H9 (cell line): ENCODE measurements at regions not wholly inside any gene's neighbourhood (a gene's known extent, or its start where the extent isn't known, plus 50 kb on each side); places are given as distances from the start of the nearest gene placed in this dataset.

ENCODE experiments used
- DNase-seq: peaks from one replicate; pipeline ENCODE4 v3.0.0-alpha.2; 2017
- H2AFZ ChIP-seq: one replicate; pipeline ENCODE4 v1.6.1; 2013; ENCODE audit warnings: mild to moderate bottlenecking, low read length, control low read depth, moderate library complexity
- H2AK5ac ChIP-seq: 2 replicates; pipeline ENCODE4 v1.6.1; 2013; ENCODE audit warnings: low read length, control low read depth, mixed read lengths; ENCODE audit not compliant: insufficient read length
- H2BK120ac ChIP-seq: one replicate; pipeline ENCODE4 v1.6.1; 2013; ENCODE audit warnings: low read depth, mild to moderate bottlenecking, low read length, control low read depth, inconsistent platforms; ENCODE audit not compliant: poor library complexity, severe bottlenecking
- H2BK12ac ChIP-seq: 2 replicates; pipeline ENCODE4 v1.6.1; 2013; ENCODE audit warnings: low read length, control low read depth, mixed read lengths, low read depth; ENCODE audit not compliant: insufficient read length
- H2BK15ac ChIP-seq: 2 replicates; pipeline ENCODE4 v1.6.1; 2013; ENCODE audit warnings: low read depth, low read length, control low read depth
- H2BK20ac ChIP-seq: one replicate; pipeline ENCODE4 v1.6.1; 2013; ENCODE audit warnings: low read depth, mild to moderate bottlenecking, low read length, control low read depth, inconsistent platforms; ENCODE audit not compliant: poor library complexity, severe bottlenecking
- H2BK5ac ChIP-seq: 2 replicates; pipeline ENCODE4 v1.6.1; 2013; ENCODE audit warnings: low read length, control low read depth, mixed read lengths; ENCODE audit not compliant: insufficient read length
- H3K14ac ChIP-seq: 2 replicates; pipeline ENCODE4 v1.6.1; 2013; ENCODE audit warnings: low read length, control low read depth; ENCODE audit not compliant: insufficient read depth
- H3K18ac ChIP-seq: 2 replicates; pipeline ENCODE4 v1.6.1; 2013; ENCODE audit warnings: low read depth, mild to moderate bottlenecking, mixed read lengths, low read length, control low read depth; ENCODE audit not compliant: insufficient read length
- H3K23ac ChIP-seq: 2 replicates; pipeline ENCODE4 v1.6.1; 2013; ENCODE audit warnings: low read length, control low read depth, mixed read lengths, low read depth; ENCODE audit not compliant: insufficient read length
- H3K23me2 ChIP-seq: 2 replicates; pipeline ENCODE4 v1.6.1; 2013; ENCODE audit warnings: low read depth, mild to moderate bottlenecking, mixed read lengths, low read length, control low read depth; ENCODE audit not compliant: insufficient read length, poor library complexity, severe bottlenecking
- H3K27ac ChIP-seq: 2 replicates; pipeline ENCODE4 v1.5.1; 2013; ENCODE audit warnings: low read length, control low read depth, mixed read lengths, low read depth; ENCODE audit not compliant: insufficient read length
- H3K27me3 ChIP-seq: 2 replicates; pipeline ENCODE4 v1.6.1; 2013; ENCODE audit warnings: low read length, control low read depth, inconsistent platforms; ENCODE audit not compliant: insufficient read depth
- H3K4ac ChIP-seq: 2 replicates; pipeline ENCODE4 v1.6.1; 2013; ENCODE audit warnings: low read depth, mild to moderate bottlenecking, control low read depth, inconsistent platforms, low read length, moderate library complexity
- H3K4me1 ChIP-seq: 2 replicates; pipeline ENCODE4 v1.6.1; 2013; ENCODE audit warnings: low read length, control low read depth, inconsistent platforms; ENCODE audit not compliant: insufficient read depth
- H3K4me2 ChIP-seq: 2 replicates; pipeline ENCODE4 v1.6.1; 2013; ENCODE audit warnings: low read length, control low read depth, mixed read lengths; ENCODE audit not compliant: insufficient read length, insufficient read depth
- H3K56ac ChIP-seq: 2 replicates; pipeline ENCODE4 v1.6.1; 2013; ENCODE audit warnings: low read depth, mild to moderate bottlenecking, mixed read lengths, low read length, control low read depth; ENCODE audit not compliant: insufficient read length
- H3K79me1 ChIP-seq: 2 replicates; pipeline ENCODE4 v1.6.1; 2013; ENCODE audit warnings: low read depth, mild to moderate bottlenecking, moderate library complexity, low read length, control low read depth, inconsistent platforms; ENCODE audit not compliant: insufficient read depth, poor library complexity, severe bottlenecking
- H3K79me2 ChIP-seq: 2 replicates; pipeline ENCODE4 v1.6.1; 2013; ENCODE audit warnings: low read length, control low read depth, inconsistent platforms; ENCODE audit not compliant: insufficient read depth
- H3K9ac ChIP-seq: 2 replicates; pipeline ENCODE4 v1.6.1; 2013; ENCODE audit warnings: low read length, control low read depth, mixed read lengths; ENCODE audit not compliant: insufficient read length; ENCODE audit errors: extremely low read depth
- H3K9me3 ChIP-seq: one replicate; pipeline ENCODE4 v1.6.1; 2013; ENCODE audit warnings: low read depth, low read length, inconsistent platforms; ENCODE audit not compliant: control insufficient read depth
- H3T11ph ChIP-seq: one replicate; pipeline ENCODE4 v1.6.1; 2013; ENCODE audit warnings: mild to moderate bottlenecking, low read length, control low read depth, inconsistent platforms
- H4K20me1 ChIP-seq: one replicate; pipeline ENCODE4 v1.6.1; 2013; ENCODE audit not compliant: control insufficient read depth, insufficient read length, insufficient read depth
- H4K5ac ChIP-seq: 2 replicates; pipeline ENCODE4 v1.6.1; 2013; ENCODE audit warnings: low read depth, mild to moderate bottlenecking, mixed read lengths, low read length, control low read depth; ENCODE audit not compliant: insufficient read length
- H4K8ac ChIP-seq: replicated peaks from 2 replicates; pipeline ENCODE4 v1.6.1; 2013; ENCODE audit warnings: low read length, control low read depth, mixed read lengths, low read depth; ENCODE audit not compliant: insufficient read length
- H4K91ac ChIP-seq: 2 replicates; pipeline ENCODE4 v1.6.1; 2013; ENCODE audit warnings: low read depth, mild to moderate bottlenecking, moderate library complexity, mixed read lengths, low read length, control low read depth; ENCODE audit not compliant: insufficient read length
- H3K27ac Mint-ChIP-seq, 3 experiments: 2 replicates in 2 of 3; 3 replicates in 1 of 3; pipeline ENCODE4 v1.8.0; 2020 to 2021; ENCODE audit warnings: mixed read lengths in 3 of 3, mild to moderate bottlenecking in 1 of 3, moderate library complexity in 1 of 3
- H3K27me3 Mint-ChIP-seq: 2 replicates; pipeline ENCODE4 v1.8.0; 2021; ENCODE audit warnings: low read depth, mild to moderate bottlenecking, moderate library complexity, mixed read lengths
- H3K36me3 Mint-ChIP-seq, 3 experiments: 2 replicates in 2 of 3; 3 replicates in 1 of 3; pipeline ENCODE4 v1.8.0; 2020 to 2021; ENCODE audit warnings: low read depth in 3 of 3, mixed read lengths in 3 of 3; ENCODE audit not compliant: insufficient read depth in 1 of 3
- H3K4me1 Mint-ChIP-seq, 2 experiments: 2 replicates each; pipeline ENCODE4 v1.8.0; 2020; ENCODE audit warnings: mixed read lengths in 2 of 2
- H3K4me3 Mint-ChIP-seq, 2 experiments: 2 replicates in 1 of 2; 3 replicates in 1 of 2; pipeline ENCODE4 v1.8.0; 2020 to 2021; ENCODE audit warnings: mild to moderate bottlenecking in 2 of 2, mixed read lengths in 2 of 2, moderate library complexity in 1 of 2
- H3K9me3 Mint-ChIP-seq, 2 experiments: 2 replicates in 1 of 2; 3 replicates in 1 of 2; pipeline ENCODE4 v1.8.0; 2020; ENCODE audit warnings: mild to moderate bottlenecking in 2 of 2, mixed read lengths in 2 of 2, moderate library complexity in 1 of 2
- WGBS: extraction: QIAGEN DNeasy Blood & Tissue Kit; methylation state at CpG from one replicate; pipeline ENCODE4 v1.1.7; 2013; ENCODE audit warnings: missing lambda C conversion rate, low lambda C conversion rate, mixed read lengths; ENCODE audit not compliant: insufficient read length; ENCODE audit errors: extremely low coverage; 5-methylcytosine and 5-hydroxymethylcytosine counted together
- TF ChIP-seq, protein P1 (sequence below): fragments of 200-600 bp; sonication (generic); conservative IDR thresholded peaks from 3 replicates; pipeline ENCODE4 v1.8.0; 2021; ENCODE audit warnings: antibody characterized with exemption, mild to moderate bottlenecking

DNA sequence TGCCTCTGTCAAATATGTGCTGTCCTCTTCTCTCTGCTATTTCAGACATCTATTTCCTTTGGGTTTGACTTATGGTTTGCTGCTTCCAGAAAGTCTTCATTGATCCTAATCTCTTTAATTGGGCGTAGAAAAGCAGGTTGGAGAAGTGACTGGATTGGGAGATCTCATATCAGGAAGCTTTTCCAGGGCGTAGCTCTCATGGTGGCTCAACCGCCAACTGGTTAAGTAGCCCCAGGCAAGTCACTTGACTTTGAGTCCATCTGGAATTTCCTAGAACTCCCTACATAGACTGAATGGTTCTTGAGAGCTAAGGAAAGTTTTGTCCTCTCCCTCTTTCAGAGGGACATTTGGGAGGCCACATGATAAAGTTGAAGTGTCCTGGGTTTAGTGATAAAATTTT lies 192.3 kb upstream of the GLRA1 start:
- DNase-seq, result no peak
- no peak overlapping the region for H2BK12ac ChIP-seq
- no peak overlapping the region for H2AFZ ChIP-seq
- Mint-ChIP-seq H3K27me3 (no peaks in the 10 kb centered on the region), H3K4me1 (peaks cover 0 to 3% of the 10 kb centered on the region in 2 experiments; a peak in 1 of 4 replicates), H3K9me3 (no peaks in the 10 kb centered on the region), H3K4me3 (no peak overlapping the region), H3K36me3 (no peaks in the 10 kb centered on the region), H3K27ac (no peak overlapping the region)
- H3K27me3 ChIP-seq, result no peaks in the 10 kb centered on the region; the same call in 1 of the 2 replicates
- H3K79me2 ChIP-seq, result no peaks in the 10 kb centered on the region
- H4K5ac ChIP-seq, result no peak overlapping the region
- no peaks in the 10 kb centered on the region for H3K4me1 ChIP-seq
- H3K56ac ChIP-seq, result no peak overlapping the region
- H2BK5ac ChIP-seq, result no peak overlapping the region
- no peaks in the 10 kb centered on the region for H4K20me1 ChIP-seq
- H3K4me2 ChIP-seq, result no peak overlapping the region
- H3K27ac ChIP-seq, result no peak overlapping the region
- no peak overlapping the region for H2BK120ac ChIP-seq
- H2BK15ac ChIP-seq, result no peak overlapping the region
- no peaks in the 10 kb centered on the region for H3K79me1 ChIP-seq
- H3K23ac ChIP-seq, result no peak overlapping the region
- no peaks in the 10 kb centered on the region for H3K9me3 ChIP-seq
- no CpG with 5 or more reads among the region's 3 CpGs for WGBS
- no peak overlapping the region for H2BK20ac ChIP-seq
- TF ChIP-seq, protein P1, sequence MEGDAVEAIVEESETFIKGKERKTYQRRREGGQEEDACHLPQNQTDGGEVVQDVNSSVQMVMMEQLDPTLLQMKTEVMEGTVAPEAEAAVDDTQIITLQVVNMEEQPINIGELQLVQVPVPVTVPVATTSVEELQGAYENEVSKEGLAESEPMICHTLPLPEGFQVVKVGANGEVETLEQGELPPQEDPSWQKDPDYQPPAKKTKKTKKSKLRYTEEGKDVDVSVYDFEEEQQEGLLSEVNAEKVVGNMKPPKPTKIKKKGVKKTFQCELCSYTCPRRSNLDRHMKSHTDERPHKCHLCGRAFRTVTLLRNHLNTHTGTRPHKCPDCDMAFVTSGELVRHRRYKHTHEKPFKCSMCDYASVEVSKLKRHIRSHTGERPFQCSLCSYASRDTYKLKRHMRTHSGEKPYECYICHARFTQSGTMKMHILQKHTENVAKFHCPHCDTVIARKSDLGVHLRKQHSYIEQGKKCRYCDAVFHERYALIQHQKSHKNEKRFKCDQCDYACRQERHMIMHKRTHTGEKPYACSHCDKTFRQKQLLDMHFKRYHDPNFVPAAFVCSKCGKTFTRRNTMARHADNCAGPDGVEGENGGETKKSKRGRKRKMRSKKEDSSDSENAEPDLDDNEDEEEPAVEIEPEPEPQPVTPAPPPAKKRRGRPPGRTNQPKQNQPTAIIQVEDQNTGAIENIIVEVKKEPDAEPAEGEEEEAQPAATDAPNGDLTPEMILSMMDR, result no peak
- H4K8ac ChIP-seq, result no peak overlapping the region
- no peak overlapping the region for H3K4ac ChIP-seq
- no peak overlapping the region for H3K14ac ChIP-seq
- no peak overlapping the region for H3K9ac ChIP-seq
- H3K18ac ChIP-seq, result no peak overlapping the region
- no peaks in the 10 kb centered on the region for H3K23me2 ChIP-seq
- no peak overlapping the region for H2AK5ac ChIP-seq
- no peak overlapping the region for H4K91ac ChIP-seq
- H3T11ph ChIP-seq, result no peak overlapping the region
